TTC549 (cell line): ENCODE measurements at regions not wholly inside any gene's neighbourhood (a gene's known extent, or its start where the extent isn't known, plus 50 kb on each side); places are given as distances from the start of the nearest gene placed in this dataset.

Experiments
- FAIRE-seq: peaks from 2 replicates; lab custom pipeline; 2012; peaks lifted over from hg19 to GRCh38; lab: Jason Lieb, UNC

DNA sequence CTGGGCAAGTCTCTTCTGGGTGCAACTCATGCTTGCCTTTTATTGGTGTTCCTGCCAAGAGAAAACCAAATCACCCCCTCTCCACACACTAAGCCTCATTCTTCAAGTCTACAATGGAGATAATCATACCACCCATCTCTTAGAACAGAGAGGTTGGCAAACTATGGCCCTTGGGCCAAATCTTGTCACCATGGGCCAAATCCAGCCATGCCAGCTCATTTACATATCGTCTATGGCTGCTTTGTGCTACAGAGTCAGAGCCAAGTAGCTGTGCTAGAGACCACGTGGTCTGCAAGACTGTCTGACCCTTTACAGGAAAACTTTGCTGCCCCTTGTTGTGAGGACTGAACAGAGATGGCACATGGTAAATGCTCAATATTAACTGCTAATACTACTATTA, 270.3 kb upstream of the PARD3B start:
- FAIRE-seq = no peak

- FAIRE-seq = no peak
Observed at GRCh38 chr2:204277226-204277625, 268.0 kb upstream of the PARD3B start.

- no peak for FAIRE-seq
Observed at GRCh38 chr2:204278454-204278853, 266.8 kb upstream of the PARD3B start.

GRCh38 chr2:204279819-204280218, 265.5 kb upstream of the PARD3B start:
- no peak for FAIRE-seq

DNA sequence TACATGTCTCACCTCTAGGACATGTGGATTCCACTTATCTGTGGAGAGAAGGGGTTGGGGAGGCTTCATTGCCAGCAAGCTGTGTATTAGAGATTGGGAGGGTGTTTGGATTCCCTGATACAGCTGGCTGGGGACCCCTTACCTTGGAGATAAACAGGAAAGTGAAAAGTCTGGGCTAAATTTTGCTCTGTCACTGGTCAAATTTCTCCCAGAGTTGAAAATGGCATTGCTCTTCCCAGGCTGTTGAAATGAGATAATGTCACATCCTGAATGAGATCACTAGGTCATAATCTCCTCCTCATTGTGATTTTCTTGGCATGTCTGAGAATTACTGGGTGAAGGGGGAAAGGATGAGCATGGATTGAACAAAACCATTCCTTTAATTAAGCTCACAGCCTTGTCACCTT, 265.0 kb upstream of the PARD3B start:
- no peak for FAIRE-seq

- FAIRE-seq = no peak
Observed at GRCh38 chr2:204282081-204282480, 263.2 kb upstream of the PARD3B start.

DNA sequence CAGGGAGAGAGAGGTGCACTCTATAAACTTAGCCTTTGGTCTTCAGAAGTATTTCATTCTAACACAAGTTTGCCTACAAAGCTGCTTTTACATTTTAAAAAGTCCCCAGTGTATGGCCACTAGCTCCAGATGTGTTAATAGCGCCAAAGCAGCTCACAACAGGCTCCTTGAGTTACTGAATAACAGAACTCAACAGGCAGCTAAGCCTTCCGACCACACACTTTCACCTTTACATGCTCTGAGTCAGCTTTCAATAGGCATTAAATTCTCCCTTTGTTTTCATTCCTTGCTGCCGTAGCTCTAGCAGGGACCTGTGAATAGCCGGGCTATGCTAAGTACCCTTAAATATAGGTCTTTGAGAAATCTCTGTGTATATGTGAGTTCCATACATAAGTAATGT, 262.8 kb upstream of the PARD3B start:
- no peak for FAIRE-seq

DNA sequence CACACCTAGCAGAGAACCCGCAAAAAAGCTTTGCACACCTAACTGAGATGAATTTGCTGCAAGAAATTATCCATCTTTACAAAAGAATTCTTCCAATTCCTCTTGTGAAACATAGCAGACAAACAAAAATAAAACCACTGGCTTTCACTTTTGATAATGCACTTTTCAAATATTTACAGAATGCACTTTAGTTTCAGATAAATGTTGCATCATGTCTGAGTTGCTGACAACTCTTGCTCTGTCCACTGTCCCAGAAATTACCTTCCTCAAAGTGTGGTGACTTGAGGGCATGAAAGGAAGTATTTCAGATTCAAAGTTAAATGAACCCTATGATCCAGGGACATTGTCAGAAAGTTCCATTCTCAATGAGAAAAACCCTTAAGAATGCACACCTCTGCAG, 256.2 kb upstream of the PARD3B start:
- FAIRE-seq = no peak

DNA sequence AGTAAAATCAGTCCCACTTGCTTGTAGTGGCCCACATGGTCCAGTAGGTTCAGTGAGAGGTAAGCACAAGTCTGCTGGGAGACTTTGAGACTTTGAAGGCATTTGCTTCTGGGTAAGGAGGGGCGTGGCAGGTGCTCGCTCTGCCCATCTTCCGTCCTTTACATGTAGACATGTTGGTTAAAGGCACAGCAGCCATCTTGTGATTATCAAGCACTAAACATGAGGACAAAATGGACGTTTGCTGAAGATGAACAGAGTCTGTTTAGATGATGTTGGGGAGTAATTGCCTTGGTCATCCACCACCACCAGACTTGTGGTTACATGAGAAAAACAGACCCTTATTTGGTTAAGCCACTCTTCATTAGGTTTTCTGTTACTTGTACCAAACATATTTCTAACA, 252.8 kb upstream of the PARD3B start:
- no peak for FAIRE-seq

- FAIRE-seq = no peak
Observed at GRCh38 chr2:204293884-204294747, 251.2 kb upstream of the PARD3B start.

DNA sequence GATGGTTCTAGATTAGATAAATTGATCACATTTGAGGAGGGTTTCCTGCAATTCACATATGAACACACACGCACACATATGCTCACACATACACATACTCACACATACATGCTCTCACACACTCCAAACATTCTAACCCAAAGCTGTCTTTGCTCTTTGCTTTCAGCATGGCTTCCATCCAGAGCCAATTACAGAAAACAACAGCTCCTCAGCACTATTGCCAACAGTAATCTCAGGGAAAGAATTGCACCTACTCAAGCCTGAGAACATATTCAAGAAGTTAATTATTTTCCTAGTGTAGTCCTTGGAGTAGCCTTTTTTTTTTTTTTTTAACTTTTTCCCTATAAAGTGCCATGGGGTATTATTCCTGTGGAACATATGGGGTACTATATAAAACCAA, 246.9 kb upstream of the PARD3B start:
- no peak for FAIRE-seq

DNA sequence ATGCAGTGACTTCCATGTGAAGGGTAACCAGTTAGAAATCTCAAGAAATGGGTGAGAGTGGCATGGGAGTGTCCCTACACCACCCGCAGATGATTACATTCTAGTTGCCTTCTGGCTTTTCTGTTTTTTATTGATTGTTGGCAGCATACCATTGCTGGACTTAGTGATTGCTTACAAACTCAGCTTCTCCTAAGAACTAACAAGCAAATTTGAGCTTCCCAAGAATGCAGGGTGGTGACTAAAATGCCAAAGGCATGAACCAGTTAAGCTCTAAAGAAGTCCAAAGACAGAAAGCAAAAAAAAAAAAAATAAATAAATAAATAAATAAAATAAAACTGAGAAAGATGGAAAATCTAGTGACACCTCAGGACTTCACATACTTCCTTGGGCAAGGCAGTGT, 245.5 kb upstream of the PARD3B start:
- no peak for FAIRE-seq

DNA sequence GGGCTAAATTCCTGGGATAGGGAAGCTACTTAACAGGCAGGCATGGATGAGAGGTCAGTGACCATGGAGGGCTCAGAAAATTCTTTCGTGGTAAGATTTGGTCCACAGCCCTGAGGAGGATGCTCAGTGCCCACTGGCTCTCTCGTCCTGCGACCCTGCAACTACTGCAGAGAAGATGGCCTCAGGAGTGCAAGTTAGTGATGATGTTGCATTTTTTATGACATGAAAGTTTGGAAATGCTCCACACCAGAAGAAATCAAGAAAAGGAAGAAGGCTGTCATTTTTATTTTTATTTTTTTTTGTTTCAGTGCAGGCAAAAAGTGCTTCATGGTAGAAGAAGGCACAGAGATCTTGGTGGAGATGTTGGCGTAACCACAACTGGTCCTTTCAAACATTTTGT, 238.6 kb upstream of the PARD3B start:
- FAIRE-seq = no peak

- no peak for FAIRE-seq
Observed at GRCh38 chr2:204312105-204312504, 233.2 kb upstream of the PARD3B start.

DNA sequence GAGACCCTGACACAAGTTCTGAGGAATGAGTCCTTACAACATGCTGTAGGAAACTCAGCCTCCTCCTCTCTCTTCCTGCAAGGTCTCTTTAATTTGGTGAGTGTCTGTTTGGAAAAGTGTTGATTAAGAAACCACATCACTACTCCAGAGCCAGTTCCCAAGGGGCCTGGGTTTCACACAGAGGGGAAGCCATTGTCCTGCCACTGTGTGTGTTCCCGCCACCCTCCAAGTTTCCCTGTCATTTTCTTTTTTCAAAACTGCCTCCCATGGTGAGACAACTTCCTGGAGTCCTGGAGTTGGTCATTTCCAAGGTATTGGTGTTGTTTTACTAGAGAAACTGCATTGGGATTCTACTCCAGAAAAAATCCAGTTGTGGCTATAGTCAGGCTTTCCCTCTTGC, 232.0 kb upstream of the PARD3B start:
- no peak for FAIRE-seq

- no peak for FAIRE-seq
Observed at GRCh38 chr2:204315236-204315662, 230.0 kb upstream of the PARD3B start.

GRCh38 chr2:204317640-204318039, 227.6 kb upstream of the PARD3B start:
- no peak for FAIRE-seq

DNA sequence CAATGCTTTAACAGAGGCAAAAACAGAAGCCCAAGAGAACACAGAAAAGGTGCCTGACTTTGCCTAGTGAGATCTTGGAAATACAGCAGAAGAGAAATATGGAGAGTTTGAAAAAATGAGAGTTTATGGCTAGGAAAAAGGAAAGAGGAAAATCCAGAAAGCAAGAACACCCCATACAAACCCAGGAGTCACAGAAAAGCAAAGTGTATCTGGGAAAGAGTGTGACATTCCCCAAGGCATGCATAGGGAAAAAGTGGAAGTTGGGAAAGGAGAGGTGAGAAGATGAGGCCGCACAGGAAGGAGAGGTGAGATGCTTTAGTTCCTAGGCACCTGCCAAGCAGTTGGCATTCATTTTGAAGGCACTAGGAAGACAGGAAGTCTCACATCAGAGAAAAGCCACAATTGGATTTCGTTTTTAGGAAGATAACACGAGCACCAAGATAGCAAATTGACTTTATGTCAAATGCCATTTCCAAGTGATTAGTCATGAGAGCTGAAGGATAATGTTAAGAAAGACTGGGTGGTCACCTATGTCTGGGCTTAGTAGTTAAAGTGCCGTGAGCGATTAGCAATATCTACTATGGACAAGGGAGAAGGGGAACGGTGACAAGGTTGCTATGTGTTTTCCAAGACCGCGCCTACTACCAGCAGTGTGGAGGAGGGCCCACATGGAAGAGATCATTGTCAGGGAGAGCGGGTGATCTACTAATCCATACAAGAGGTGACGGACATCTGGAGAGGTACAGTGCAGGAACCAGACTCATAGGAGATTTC, 224.1 kb upstream of the PARD3B start:
- no peak for FAIRE-seq

GRCh38 chr2:204321910-204322751, 223.1 kb upstream of the PARD3B start:
- FAIRE-seq = no peak

DNA sequence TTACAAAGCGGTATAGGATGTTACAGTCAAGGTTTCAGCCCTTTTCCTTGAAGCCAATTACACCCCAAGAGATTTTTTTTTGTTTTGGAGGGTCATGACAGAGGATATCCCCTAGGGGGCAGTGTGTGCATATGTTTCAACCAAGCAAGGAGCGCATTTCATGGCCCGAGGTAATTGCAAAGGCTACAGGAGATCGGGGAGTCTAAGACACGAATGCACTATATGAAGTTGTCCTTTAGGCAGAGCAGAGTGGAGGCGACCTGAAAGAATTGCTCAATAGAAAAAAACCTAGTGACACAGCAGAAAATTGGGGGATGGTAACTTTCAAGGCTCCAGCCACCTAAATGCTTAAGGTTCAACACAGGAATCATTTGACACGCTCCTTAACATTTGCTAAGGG, 219.8 kb upstream of the PARD3B start:
- peak; percentile 83 for FAIRE-seq

DNA sequence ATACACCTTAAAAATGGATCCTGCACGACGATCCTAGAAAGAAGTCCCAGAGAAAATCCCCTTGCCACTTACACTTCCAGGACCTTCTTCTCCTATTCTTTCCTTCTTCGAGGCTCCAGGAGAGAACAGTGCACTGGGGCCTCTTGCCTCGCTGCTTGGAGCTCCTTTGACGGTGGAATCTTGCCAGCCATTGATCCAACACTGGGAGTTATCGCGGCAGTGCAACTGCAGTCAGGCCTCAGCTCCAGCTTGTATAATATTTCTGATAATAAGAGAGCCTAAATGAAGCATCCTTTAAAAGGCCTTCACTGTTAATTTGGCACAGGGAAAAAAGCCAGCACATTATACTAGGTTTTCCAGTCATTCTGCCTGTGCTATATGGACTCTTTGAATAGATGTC, 216.9 kb upstream of the PARD3B start:
- FAIRE-seq = no peak

GRCh38 chr2:204329016-204329415, 216.3 kb upstream of the PARD3B start:
- FAIRE-seq = no peak

DNA sequence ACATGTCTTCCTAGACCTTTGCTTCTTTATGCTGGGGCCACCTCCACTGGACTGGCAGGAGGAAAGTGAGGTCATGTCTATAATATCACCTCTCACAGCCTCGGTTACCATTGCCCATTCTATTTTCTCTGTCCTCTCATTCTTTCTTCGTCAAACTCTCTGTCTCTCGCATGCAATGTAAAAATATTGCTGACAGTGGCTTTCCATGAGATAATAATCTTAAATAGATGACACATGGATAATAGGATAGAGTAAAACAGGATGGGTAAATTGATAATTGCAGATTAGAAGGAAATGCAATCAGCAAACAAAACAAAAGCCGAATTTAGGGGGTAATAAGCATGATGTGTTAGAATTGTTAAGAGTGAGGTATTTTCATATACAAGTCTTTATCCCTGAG, 215.7 kb upstream of the PARD3B start:
- no peak for FAIRE-seq
